ENCODE measurements at regions not wholly inside any gene's neighbourhood (a gene's known extent, or its start where the extent isn't known, plus 50 kb on each side); places are given as distances from the start of the nearest gene placed in this dataset.

DNA sequence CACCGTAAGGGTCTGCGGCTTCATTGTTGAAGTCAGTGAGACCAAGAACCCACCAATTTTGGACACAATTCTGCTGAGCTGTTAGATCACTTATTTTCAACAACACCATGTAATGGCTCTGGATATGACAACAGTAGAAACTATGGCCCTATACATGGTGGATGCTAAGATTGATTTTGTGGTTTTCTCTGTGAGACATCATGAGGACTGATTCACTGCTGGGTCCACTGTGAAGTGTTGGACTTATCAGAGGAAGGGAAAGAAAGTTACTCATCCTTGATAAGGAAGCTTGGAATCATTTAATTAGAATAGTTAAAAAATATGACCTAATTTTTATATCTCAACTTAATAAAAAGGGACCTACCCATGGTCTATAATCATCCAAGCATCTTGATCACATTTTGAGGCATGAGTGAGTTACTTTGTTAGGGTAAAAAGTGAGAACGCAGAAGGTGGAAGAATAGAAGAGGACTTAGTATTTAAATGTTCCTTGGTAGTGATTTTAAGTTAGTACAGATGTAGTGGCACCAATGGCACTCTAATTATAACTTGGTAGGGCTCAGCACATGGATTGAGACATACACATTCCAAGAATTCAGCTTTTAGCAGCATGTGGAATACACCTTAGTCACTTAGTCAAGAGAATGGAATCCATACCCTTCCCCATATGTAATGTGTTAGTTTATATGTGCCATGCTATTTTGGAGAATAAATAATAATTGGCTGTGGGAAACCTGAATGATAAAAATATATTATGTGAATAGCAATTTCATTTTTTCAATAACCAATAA lies 123.5 kb upstream of the CD180 start:
- no peak for DNase-seq (ENCODE audit: low spot score)

DNA sequence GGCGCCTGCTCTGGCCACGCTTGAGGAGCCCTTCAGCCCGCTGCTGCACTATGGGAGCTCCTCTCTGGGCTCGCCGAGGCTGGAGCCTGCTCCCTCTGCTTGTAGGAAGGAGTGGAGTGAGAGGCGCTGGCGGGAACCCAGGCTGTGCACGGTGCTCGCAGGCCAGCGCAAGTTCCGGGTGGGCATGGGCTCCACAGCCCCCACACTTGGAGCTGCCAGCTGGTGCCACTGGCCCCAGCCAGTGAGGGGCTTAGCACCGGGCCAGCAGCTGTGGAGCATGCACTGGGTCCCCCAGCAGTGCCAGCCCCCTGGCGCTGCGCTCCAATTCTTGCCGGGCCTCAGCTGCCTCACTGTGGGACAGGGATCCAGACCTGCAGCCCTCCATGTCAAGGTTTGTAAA lies 122.1 kb upstream of the CD180 start:
- DNase-seq (ENCODE audit: low spot score), result no peak

DNA sequence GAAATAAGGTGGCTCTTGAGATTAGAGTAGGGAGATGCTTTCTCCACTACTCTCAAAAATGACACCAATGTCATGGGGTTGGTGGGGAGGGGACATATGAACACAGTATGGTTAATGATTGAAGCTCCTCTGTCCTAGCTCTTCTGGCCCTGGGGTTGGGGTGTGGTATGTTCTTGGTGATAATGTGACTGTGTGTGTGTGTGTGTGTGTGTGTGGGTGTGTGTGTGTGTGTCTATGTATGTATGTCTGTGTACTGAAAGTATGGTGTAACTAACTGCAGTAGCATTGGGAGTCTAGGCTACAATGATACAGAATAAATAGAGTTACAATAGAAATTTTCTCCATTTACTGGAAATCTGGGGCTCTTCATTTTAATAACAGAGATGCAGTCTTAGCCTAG lies 121.0 kb upstream of the CD180 start:
- DNase-seq (ENCODE audit: low spot score), result no peak

DNA sequence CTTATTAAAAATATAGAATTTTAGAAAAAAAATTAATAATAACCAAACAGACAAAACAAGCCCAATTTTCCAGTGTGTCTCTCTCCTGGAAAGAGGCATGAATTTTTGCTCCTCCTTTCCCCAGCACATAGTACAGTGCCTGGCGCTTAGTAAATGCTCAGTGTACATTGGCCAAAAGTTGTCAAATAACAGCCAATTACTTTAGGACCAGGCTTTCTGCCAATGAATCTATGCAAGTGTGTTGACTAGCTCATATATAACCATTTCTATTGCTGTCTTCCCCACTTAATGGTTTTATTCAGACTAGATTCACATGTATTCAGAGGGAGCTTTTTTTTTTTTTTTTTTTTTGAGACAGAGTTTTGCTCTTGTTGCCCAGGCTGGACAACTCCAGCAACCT lies 120.1 kb upstream of the CD180 start:
- DNase-seq (ENCODE audit: low spot score), result no peak

- DNase-seq (ENCODE audit: low spot score), result peak; percentile 37
Observed at GRCh38 chr5:67315082-67315989, 118.7 kb upstream of the CD180 start.

- no peak for DNase-seq (ENCODE audit: low spot score)
Observed at GRCh38 chr5:67311701-67312100, 115.1 kb upstream of the CD180 start.

- no peak for DNase-seq (ENCODE audit: low spot score)
Observed at GRCh38 chr5:67311208-67311607, 114.6 kb upstream of the CD180 start.

DNA sequence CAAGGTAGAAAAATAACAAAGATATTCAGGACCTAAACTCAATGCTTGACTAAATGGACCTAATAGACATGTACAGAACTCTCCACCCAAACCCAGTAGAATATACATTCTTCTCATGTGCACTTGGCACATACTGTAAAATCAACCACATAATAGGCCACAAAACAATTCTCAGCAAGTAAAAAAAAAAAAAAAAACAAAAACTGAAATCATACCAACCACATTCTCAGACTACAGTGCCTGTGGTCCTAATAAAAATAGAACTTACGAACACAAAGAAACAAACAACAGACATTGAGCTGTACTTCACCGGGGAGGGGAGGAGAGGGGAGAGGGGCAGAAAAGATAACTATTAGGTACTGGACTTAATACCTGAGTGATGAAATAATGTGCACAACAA lies 114.1 kb upstream of the CD180 start:
- no peak for DNase-seq (ENCODE audit: low spot score)

GRCh38 chr5:67310169-67310568 lies 113.6 kb upstream of the CD180 start:
- DNase-seq (ENCODE audit: low spot score), result no peak

DNA sequence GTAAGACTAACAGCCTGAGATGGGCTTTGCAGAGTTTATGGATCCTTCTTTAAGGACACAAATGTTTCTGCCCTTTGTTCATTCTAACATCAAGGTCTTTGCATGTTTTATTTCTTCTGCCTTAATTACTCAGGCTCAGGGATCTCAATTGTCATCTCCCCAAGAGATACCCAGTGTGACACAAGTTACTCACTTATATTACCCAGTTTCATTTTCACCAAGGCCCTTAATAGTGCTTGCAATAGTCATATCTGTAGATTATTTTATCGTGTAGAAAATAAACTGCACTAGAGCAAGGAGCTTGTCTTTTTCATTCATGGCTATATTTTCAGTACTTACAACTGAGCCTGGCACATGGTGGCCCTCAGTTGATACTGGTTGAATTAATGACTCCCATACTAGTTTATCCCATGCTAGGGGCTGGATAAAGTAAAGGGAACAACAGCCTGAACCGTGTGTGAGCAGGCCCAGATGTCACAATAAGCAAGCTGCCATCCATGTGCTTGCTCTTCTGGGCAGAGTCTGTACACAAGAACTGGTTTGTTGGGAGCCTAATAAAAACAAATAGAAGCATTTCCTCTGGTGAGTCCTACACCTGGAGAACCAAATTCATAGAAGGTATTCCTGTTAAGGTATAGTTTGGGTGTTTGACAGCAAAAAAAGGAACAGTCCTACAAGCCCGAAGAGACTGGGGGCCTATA lies 112.5 kb upstream of the CD180 start:
- no peak for DNase-seq (ENCODE audit: low spot score)

DNA sequence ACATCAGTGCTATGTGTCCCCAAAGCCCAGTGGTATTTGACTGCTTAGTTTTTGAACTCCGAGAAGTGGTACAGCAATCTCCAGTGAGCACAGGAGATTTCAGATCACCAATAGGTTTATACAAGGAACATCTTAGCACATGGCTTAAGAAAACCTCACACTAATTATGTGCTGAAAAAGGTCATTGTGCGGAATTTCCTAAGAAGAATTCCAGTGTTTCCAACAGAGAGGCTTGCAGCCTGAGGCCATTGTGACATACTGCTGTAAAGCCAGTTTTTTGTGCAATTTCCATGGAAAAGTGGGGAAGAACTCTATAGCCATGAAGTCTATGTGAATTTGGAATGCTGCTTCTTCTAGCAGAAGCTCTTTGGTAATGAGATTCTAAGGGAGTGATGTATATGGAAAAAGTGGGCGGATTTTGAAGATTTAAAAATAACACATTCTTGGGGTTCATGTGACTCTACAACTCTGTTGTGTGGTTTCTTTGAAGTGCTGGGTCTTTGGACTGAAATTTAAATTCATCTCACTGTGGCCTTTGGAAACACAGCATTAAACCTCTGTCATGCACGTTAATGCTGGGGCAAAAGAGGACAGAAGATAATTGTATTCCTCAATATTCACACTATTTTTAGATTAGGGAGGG lies 110.5 kb upstream of the CD180 start:
- DNase-seq (ENCODE audit: low spot score), result peak; percentile 56

DNA sequence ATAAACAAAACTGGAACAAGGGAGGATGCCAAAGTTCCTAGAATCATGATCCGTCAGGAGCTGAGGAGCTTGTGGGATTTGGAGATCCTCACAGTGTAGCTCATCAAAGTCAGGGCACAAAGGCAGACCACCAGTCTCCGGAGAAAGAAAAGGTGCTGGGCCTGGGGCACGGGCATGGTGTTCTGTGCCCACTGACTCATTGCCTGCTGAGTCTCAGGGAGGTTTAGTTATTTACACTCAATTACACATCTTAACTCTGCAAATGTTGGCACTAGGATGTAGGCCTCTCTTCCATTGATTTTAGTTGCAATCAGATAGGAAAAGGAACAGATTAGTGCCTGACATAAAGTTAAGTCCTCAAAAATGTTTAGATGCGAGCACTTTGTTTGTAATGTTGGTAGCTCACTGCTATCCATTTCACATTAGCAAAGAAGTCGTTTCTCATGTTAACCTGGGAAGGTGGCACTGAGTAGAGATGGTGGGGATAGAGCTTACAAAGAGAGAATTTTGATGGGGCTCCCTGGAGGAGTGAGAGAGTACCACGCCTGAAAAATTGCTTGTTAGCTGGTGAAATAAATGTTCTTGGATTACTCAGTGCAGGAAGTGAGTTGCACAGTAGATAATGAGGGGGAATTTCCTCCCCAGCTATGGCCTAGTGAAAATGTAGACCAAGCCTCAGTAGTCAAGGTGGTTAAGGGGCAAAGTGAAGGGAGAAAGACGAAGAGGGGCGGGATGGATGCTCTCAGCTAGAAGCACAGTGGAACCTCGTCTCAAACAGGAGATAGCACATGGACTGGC lies 109.5 kb upstream of the CD180 start:
- no peak for DNase-seq (ENCODE audit: low spot score)

GRCh38 chr5:67305401-67305800 lies 108.8 kb upstream of the CD180 start:
- no peak for DNase-seq (ENCODE audit: low spot score)

- DNase-seq (ENCODE audit: low spot score), result no peak
Observed at GRCh38 chr5:67303356-67303755, 106.8 kb upstream of the CD180 start.

DNA sequence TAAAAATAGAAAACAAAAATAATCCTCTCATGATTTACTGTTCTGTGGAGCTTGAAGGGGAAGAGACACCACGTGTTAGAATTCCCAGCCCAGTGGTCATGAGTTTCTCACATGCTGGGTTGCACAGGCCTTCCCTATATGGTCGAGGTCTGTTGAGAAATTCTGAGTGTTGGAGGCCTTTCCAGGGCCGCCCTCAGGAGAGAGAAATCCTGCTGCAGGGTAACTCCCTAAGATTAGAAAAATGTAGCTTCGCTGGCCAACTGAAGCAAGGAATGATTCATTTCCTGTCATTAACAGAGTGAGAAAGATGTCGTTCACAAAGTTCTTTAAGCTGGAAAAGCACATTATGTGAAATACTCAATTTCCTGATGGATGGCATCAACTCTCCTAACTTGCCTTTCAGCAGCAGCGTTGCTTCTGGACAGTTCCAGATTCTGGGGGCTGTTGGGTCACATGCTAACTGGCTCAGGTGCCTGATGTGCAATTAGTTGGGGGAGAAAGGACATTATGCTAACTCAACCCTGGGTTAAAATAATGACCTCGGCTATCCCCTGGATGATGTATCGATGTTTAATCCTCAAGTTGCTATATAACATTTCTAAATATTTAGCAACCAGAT lies 104.8 kb upstream of the CD180 start:
- DNase-seq (ENCODE audit: low spot score), result peak; percentile 43

DNA sequence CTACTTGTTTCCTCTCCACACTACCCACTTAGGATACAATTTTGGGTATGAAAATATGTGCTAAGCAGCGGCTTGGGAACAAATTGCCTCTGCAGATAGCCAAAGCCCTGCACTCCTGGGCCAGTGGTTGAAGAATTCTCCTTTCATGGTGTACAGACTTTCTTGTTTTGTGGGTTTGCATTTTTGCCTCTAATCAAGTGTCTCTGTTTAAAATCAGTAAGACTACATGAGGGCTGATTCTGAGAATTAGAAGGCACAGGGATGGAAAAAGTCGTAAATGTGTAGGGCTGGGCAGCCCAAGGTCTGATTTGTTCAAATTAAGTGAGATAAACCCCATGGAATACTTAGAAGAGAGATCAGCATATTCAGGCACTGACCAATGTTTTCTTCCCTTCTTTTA lies 103.7 kb upstream of the CD180 start:
- no peak for DNase-seq (ENCODE audit: low spot score)

GRCh38 chr5:67299231-67299735 lies 102.7 kb upstream of the CD180 start:
- no peak for DNase-seq (ENCODE audit: low spot score)

- no peak for DNase-seq (ENCODE audit: low spot score)
Observed at GRCh38 chr5:67297802-67298532, 101.4 kb upstream of the CD180 start.

GRCh38 chr5:67297376-67297775 lies 100.8 kb upstream of the CD180 start:
- no peak for DNase-seq (ENCODE audit: low spot score)
